ENCODE measurements at regions not wholly inside any gene's neighbourhood (a gene's known extent, or its start where the extent isn't known, plus 50 kb on each side); places are given as distances from the start of the nearest gene placed in this dataset.

DNA sequence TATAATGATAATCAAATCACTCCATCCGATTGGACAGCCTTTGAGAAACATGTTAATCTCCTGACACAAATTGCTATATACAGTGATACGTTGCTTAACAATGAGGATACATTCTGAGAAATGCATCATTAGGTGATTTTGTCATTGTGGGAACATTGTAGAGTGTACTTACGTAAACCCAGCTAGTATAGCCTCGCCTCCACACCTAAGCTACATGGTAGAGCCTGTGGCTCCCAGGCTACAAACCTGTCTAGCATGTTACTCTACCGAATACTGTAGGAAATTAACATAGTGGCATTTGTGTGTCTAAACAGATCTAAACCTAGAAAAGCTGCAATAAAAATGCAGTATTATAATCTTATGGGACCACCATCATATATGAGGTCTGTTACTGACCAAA, 128.6 kb upstream of the PWP1 start:
- Histone ChIP-seq H3K79me1 (replicated peaks; ENCODE audit: low read length, poor library complexity, severe bottlenecking) (no peaks in the 10 kb centered on the region), H2AFZ (ENCODE audit: low read depth, low read length) (no peak overlapping the region), H3K23ac (ENCODE audit: low read length in 2 of 2) (no peak overlapping the region), H3K4ac (ENCODE audit: low read depth in 1 of 2, low read length in 2 of 2) (no peak overlapping the region), H3K4me3 (ENCODE audit: insufficient read depth in 1 of 2, low read depth in 1 of 2, low read length in 2 of 2) (no peak overlapping the region), H2AK5ac (ENCODE audit: low read length, severe bottlenecking) (no peak overlapping the region), H3K9me3 (ENCODE audit: control insufficient read depth, low read length) (no peaks in the 10 kb centered on the region), H3K27ac (ENCODE audit: low read length, poor library complexity, severe bottlenecking) (no peak overlapping the region), H4K8ac (ENCODE audit: low read length) (no peak overlapping the region), H3K27me3 (ENCODE audit: control insufficient read depth in 1 of 2, insufficient read depth in 1 of 2, low read length in 2 of 2) (no peaks in the 10 kb centered on the region), H2BK5ac (ENCODE audit: low read depth, low read length, poor library complexity, severe bottlenecking) (no peak overlapping the region), H2BK15ac (ENCODE audit: low read depth, poor library complexity, severe bottlenecking) (no peak overlapping the region), H4K91ac (ENCODE audit: low read length) (no peak overlapping the region), H2BK120ac (ENCODE audit: low read depth, low read length) (no peak overlapping the region), H3K4me1 (ENCODE audit: control insufficient read depth, insufficient read depth, low read depth, low read length) (no peaks in the 10 kb centered on the region), H3K9ac (ENCODE audit: low read length) (no peak overlapping the region), H2BK12ac (ENCODE audit: low read length in 2 of 2) (no peak overlapping the region), H3K4me2 (ENCODE audit: low read length, poor library complexity, severe bottlenecking) (no peak overlapping the region), H3K36me3 (ENCODE audit: control insufficient read depth in 1 of 2, insufficient read depth in 2 of 2, low read depth in 1 of 2, low read length in 2 of 2) (no peaks in the 10 kb centered on the region), H3K18ac (ENCODE audit: low read depth in 1 of 2, low read length in 2 of 2) (no peak overlapping the region), H3K14ac (ENCODE audit: low read length in 2 of 2) (no peak overlapping the region)
- DNase-seq, result no peak
- 67% methylated on average over 1 of the region's 5 CpGs for WGBS

DNA sequence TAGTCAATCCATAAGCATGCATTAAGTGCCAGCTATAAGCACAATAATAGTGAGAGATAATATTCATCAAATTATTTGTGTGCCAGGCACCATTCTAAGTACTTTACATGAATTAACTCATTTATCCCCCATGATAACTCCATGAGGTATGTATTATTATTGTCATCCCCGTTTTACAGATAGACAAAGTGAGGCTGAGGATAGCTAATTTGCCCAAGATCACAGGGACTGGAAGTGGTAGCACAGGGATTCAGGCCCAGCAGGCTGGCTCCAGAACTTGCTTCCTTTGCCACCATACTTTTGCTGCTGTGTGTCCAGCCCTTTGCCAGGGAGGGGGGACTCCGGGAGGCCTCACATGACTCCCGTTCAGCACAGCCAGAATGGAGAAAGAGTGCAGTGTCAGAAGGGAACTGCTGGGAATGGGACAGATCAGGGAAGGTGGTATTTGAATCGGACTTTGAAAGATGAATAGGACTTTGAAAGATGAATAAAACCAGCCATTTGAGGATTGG, 128.0 kb upstream of the PWP1 start:
- H2BK120ac ChIP-seq (ENCODE audit: low read depth, low read length), result no peak overlapping the region
- H3K4ac ChIP-seq (ENCODE audit: low read depth in 1 of 2, low read length in 2 of 2), result no peak overlapping the region
- H2BK5ac ChIP-seq (ENCODE audit: low read depth, low read length, poor library complexity, severe bottlenecking), result no peak overlapping the region
- no peak overlapping the region for H4K8ac ChIP-seq (ENCODE audit: low read length)
- no peak overlapping the region for H3K4me2 ChIP-seq (ENCODE audit: low read length, poor library complexity, severe bottlenecking)
- H2BK15ac ChIP-seq (ENCODE audit: low read depth, poor library complexity, severe bottlenecking), result no peak overlapping the region
- H3K9me3 ChIP-seq (ENCODE audit: control insufficient read depth, low read length), result no peaks in the 10 kb centered on the region
- H3K18ac ChIP-seq (ENCODE audit: low read depth in 1 of 2, low read length in 2 of 2), result no peak overlapping the region
- no peak overlapping the region for H2BK12ac ChIP-seq (ENCODE audit: low read length in 2 of 2)
- no peaks in the 10 kb centered on the region for H3K27me3 ChIP-seq (ENCODE audit: control insufficient read depth in 1 of 2, insufficient read depth in 1 of 2, low read length in 2 of 2)
- no peak overlapping the region for H3K23ac ChIP-seq (ENCODE audit: low read length in 2 of 2)
- no peak overlapping the region for H4K91ac ChIP-seq (ENCODE audit: low read length)
- 84% methylated on average over 4 of the region's 4 CpGs for WGBS
- H3K14ac ChIP-seq (ENCODE audit: low read length in 2 of 2), result no peak overlapping the region
- no peak overlapping the region for H3K9ac ChIP-seq (ENCODE audit: low read length)
- no peak for DNase-seq
- H3K27ac ChIP-seq (ENCODE audit: low read length, poor library complexity, severe bottlenecking), result no peak overlapping the region
- H2AFZ ChIP-seq (ENCODE audit: low read depth, low read length), result no peak overlapping the region
- H3K4me3 ChIP-seq (ENCODE audit: insufficient read depth in 1 of 2, low read depth in 1 of 2, low read length in 2 of 2), result no peak overlapping the region
- H2AK5ac ChIP-seq (ENCODE audit: low read length, severe bottlenecking), result no peak overlapping the region
- no peaks in the 10 kb centered on the region for H3K4me1 ChIP-seq (ENCODE audit: control insufficient read depth, insufficient read depth, low read depth, low read length)
- no peaks in the 10 kb centered on the region for H3K79me1 ChIP-seq (replicated peaks; ENCODE audit: low read length, poor library complexity, severe bottlenecking)
- no peaks in the 10 kb centered on the region for H3K36me3 ChIP-seq (ENCODE audit: control insufficient read depth in 1 of 2, insufficient read depth in 2 of 2, low read depth in 1 of 2, low read length in 2 of 2)

GRCh38 chr12:107558141-107558815, 127.3 kb upstream of the PWP1 start:
- Histone ChIP-seq H2BK5ac (ENCODE audit: low read depth, low read length, poor library complexity, severe bottlenecking) (no peak overlapping the region), H3K4me3 (ENCODE audit: insufficient read depth in 1 of 2, low read depth in 1 of 2, low read length in 2 of 2) (no peak overlapping the region), H4K8ac (ENCODE audit: low read length) (no peak overlapping the region), H2AFZ (ENCODE audit: low read depth, low read length) (no peak overlapping the region), H3K4ac (ENCODE audit: low read depth in 1 of 2, low read length in 2 of 2) (no peak overlapping the region), H2AK5ac (ENCODE audit: low read length, severe bottlenecking) (no peak overlapping the region), H3K18ac (ENCODE audit: low read depth in 1 of 2, low read length in 2 of 2) (no peak overlapping the region), H3K27ac (ENCODE audit: low read length, poor library complexity, severe bottlenecking) (no peak overlapping the region), H3K36me3 (ENCODE audit: control insufficient read depth in 1 of 2, insufficient read depth in 2 of 2, low read depth in 1 of 2, low read length in 2 of 2) (no peaks in the 10 kb centered on the region), H3K79me1 (replicated peaks; ENCODE audit: low read length, poor library complexity, severe bottlenecking) (no peaks in the 10 kb centered on the region), H3K23ac (ENCODE audit: low read length in 2 of 2) (no peak overlapping the region), H3K27me3 (ENCODE audit: control insufficient read depth in 1 of 2, insufficient read depth in 1 of 2, low read length in 2 of 2) (no peaks in the 10 kb centered on the region), H3K14ac (ENCODE audit: low read length in 2 of 2) (no peak overlapping the region), H3K9me3 (ENCODE audit: control insufficient read depth, low read length) (no peaks in the 10 kb centered on the region), H2BK15ac (ENCODE audit: low read depth, poor library complexity, severe bottlenecking) (no peak overlapping the region), H4K91ac (ENCODE audit: low read length) (no peak overlapping the region), H2BK12ac (ENCODE audit: low read length in 2 of 2) (no peak overlapping the region), H3K4me2 (ENCODE audit: low read length, poor library complexity, severe bottlenecking) (no peak overlapping the region), H3K9ac (ENCODE audit: low read length) (no peak overlapping the region), H2BK120ac (ENCODE audit: low read depth, low read length) (no peak overlapping the region), H3K4me1 (ENCODE audit: control insufficient read depth, insufficient read depth, low read depth, low read length) (no peaks in the 10 kb centered on the region)
- 79% methylated on average over 8 of the region's 9 CpGs for WGBS
- no peak for DNase-seq

DNA sequence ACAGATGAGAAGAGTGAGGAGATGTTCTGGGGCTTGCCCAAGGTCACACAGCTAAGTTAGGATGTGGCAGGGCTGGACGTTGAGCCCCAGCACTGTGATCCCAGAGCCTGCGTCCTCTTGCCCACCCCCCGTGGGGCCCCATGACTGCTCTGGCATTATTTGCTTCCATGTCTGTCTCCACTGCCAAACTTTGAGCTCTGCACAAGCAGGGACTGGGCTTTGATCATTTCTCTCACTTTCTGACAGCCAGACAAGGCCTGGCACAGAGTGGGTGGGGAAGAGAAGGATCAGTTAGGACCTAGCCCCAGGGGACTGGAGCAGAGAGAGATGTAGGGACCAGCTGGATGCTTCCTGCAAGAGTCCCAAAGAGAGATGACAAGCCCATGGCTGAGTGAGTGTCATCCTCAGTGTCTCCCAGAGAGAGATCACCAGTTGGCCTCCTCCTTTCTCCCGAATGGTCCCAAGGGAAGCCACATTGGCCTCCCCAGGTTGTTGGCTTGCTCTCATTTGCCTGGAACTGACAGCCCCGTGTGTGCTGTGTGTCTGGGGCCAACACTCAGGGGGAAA, 126.7 kb upstream of the PWP1 start:
- H3K79me1 ChIP-seq (replicated peaks; ENCODE audit: low read length, poor library complexity, severe bottlenecking), result no peaks in the 10 kb centered on the region
- no peak overlapping the region for H3K14ac ChIP-seq (ENCODE audit: low read length in 2 of 2)
- H4K8ac ChIP-seq (ENCODE audit: low read length), result no peak overlapping the region
- H4K91ac ChIP-seq (ENCODE audit: low read length), result no peak overlapping the region
- DNase-seq, result no peak
- WGBS, result 66% methylated on average over 5 of the region's 5 CpGs
- no peak overlapping the region for H3K4me3 ChIP-seq (ENCODE audit: insufficient read depth in 1 of 2, low read depth in 1 of 2, low read length in 2 of 2)
- no peak overlapping the region for H2BK5ac ChIP-seq (ENCODE audit: low read depth, low read length, poor library complexity, severe bottlenecking)
- no peak overlapping the region for H2AFZ ChIP-seq (ENCODE audit: low read depth, low read length)
- H2BK12ac ChIP-seq (ENCODE audit: low read length in 2 of 2), result no peak overlapping the region
- no peak overlapping the region for H2BK120ac ChIP-seq (ENCODE audit: low read depth, low read length)
- H3K27me3 ChIP-seq (ENCODE audit: control insufficient read depth in 1 of 2, insufficient read depth in 1 of 2, low read length in 2 of 2), result no peaks in the 10 kb centered on the region
- H2BK15ac ChIP-seq (ENCODE audit: low read depth, poor library complexity, severe bottlenecking), result no peak overlapping the region
- H3K4me2 ChIP-seq (ENCODE audit: low read length, poor library complexity, severe bottlenecking), result no peak overlapping the region
- H3K27ac ChIP-seq (ENCODE audit: low read length, poor library complexity, severe bottlenecking), result no peak overlapping the region
- no peak overlapping the region for H3K18ac ChIP-seq (ENCODE audit: low read depth in 1 of 2, low read length in 2 of 2)
- no peak overlapping the region for H3K23ac ChIP-seq (ENCODE audit: low read length in 2 of 2)
- no peaks in the 10 kb centered on the region for H3K4me1 ChIP-seq (ENCODE audit: control insufficient read depth, insufficient read depth, low read depth, low read length)
- no peak overlapping the region for H3K4ac ChIP-seq (ENCODE audit: low read depth in 1 of 2, low read length in 2 of 2)
- no peak overlapping the region for H3K9ac ChIP-seq (ENCODE audit: low read length)
- H3K9me3 ChIP-seq (ENCODE audit: control insufficient read depth, low read length), result no peaks in the 10 kb centered on the region
- no peak overlapping the region for H2AK5ac ChIP-seq (ENCODE audit: low read length, severe bottlenecking)
- no peaks in the 10 kb centered on the region for H3K36me3 ChIP-seq (ENCODE audit: control insufficient read depth in 1 of 2, insufficient read depth in 2 of 2, low read depth in 1 of 2, low read length in 2 of 2)

Data from mesenchymal stem cell (in vitro differentiated cells and primary cell).